ENCODE measurements at regions not wholly inside any gene's neighbourhood (a gene's known extent, or its start where the extent isn't known, plus 50 kb on each side); places are given as distances from the start of the nearest gene placed in this dataset.

DNA sequence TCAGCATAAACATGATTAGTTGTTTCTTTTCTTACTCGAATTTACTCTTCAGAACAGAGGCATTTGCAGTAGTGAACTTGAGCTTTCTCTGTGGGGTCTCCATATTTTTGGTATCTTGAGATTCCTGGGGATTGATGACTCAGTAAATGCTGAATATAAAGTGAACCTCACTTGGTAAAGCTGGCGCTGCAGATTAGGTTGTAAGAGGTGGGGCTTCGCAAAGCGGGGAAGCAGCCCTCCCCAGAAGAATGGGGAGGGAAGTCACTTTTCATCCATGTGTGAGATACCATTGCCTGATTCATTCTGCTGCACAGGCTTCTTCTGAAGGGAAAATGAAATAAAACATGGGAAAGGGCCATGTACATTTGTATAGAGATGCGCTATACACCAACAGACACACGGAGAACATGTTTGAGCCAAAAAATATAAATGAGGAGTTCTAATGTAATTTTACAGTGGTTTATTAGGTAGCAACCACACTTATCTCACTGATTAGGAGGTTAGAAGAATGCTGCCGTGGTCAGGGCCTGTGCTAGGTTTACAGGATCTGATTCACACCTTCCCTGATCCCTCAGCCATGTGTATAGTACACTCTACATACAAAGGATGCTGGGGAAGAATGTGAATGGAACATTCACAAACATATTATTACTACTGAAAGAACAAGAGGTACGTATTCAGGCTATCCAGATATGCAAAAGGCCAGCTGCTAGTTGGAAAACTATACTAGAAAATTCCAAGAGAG is 63.5 kb downstream of the DNTTIP2 start:
- no peak for DNase-seq

GRCh38 chr1:93814795-93815340 is 64.1 kb downstream of the DNTTIP2 start:
- DNase-seq: no peak

DNA sequence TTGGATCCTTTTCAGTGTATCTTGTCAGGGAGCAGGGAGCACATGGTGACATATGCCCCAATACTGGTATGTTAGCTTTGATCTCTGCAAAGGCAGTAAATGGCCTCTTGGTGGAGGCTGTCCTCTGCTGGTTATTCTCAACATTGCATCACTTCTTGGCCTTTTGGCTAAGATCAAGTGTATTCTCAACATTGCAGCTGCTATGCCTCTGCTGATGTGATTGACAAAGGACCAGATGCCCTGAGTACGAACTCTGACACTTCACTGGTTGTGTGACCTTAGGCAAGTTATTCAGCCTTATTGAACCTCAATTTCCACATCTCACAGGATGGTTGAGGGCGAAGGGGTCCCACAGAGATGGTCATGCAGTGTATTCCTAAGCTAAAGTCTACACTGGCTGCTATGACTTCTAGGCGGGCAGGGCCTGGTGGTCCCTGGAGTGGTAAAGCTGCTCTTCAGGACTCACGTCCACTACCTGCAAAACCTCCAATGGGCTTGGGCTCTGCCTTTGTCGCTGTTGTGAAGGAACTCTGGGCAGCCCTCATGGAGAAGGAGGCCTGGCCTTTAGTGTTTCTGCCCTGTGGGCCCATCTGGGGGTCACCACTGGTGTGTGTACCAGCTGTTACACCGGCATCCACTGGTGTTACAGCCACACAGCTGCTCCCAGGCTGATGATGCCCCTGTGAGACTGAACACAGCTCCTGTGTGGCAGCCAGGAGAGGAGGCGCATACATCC is 64.8 kb downstream of the DNTTIP2 start:
- peak; percentile 8 to 13 for DNase-seq

GRCh38 chr1:93813076-93813475 is 65.9 kb downstream of the DNTTIP2 start:
- no peak for DNase-seq

DNA sequence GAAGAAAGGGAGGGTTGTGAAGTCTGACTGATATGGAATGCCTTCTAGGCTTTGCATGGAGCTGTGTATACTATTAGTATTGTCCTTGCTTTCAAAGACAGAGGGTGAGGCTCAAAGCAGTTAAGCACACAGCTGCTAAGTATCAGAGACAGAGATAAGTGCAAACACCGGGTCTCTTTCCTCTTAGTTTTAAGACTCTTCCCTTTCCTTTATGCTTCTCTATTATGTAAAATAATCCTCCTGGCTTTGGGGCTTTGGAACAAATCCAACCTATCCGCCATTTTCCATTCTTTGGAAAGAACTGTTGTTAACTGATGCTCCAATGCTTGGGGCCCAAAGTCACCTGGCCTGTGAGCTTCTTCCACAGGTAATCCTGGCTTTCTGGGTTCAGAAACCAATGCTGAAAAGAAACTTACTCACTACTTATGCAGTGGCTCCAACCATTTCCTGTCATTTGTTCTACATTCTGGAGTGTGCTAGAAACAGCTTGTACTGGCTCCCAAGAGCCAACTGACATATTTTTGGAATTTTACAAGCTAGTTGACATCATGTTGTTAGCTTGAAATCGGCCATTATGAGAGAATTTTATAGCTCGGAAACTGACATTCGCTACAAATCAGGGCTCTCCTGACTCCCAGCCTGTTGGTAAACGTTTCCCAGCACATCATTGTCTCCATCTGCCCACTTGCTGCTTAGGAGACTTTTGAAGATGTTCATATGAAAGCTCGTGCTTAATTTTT is 67.5 kb downstream of the DNTTIP2 start:
- no peak for DNase-seq

DNA sequence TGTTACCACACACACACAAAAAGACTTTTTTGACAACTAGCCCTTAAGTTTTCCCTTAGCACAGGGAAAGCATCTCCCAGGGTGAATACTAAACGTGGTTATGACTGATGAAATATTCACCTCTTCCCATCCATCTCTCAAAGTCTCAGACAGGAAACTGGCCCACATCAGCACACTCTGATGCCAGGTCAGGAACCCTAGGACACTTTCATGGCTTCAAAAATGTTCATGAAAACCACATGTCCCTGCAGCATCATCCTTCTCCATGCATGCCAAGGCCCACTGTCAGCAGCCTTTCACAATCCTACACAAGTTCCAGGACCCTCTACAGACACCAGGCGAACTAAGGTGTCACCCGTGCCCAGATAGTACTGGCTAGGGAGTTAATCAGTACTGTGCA is 68.7 kb downstream of the DNTTIP2 start:
- DNase-seq: no peak

DNA sequence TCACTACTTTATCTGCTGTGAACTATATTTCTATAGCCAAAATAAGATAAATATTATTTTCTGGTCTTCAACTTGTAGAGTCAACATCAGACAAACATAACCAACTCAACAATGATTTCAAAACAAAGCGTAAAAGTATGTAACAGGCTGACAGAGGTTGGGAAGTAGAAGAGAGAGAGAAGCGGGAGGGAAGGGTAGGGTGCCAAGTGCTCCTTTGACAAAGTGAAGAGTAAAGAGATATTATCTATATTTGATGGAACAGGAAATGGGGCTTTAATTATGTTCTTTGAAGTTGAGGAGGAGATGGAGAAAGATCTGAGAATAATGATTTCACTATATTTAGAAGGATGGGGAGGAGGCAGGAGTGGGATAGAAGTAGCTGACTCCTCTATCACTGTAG is 70.1 kb downstream of the DNTTIP2 start:
- DNase-seq: no peak

DNA sequence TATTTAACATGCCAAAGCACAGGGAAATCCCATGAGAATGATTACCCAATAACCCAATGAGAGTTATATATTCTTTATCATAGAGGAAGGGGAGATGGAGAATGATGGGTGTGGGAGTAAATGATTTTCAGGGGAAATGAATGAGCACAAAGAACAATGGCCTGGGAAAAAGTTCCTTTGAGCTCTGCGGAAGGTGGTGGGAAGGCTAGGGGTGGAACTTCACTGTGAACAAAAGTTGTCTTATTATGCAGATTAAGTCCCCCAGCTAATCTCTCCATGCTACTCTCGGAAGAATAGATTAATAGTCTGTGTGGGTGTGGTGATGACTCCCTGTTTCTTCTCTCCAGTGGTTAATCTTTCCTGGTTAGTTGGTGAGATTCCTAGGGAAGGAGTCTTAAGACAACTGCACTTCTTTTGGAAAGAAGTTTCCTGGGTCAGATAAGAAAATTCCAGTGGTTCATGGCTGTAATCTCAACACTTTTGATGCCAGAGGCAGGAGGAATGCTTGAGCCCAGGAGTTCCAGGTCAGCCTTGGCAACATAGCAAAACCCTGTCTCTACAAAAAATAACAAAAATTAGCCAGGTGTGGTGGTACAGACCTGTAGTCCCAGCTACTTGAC is 71.6 kb downstream of the DNTTIP2 start:
- DNase-seq: no peak

GRCh38 chr1:93805027-93805610 is 73.9 kb downstream of the DNTTIP2 start:
- no peak for DNase-seq

DNA sequence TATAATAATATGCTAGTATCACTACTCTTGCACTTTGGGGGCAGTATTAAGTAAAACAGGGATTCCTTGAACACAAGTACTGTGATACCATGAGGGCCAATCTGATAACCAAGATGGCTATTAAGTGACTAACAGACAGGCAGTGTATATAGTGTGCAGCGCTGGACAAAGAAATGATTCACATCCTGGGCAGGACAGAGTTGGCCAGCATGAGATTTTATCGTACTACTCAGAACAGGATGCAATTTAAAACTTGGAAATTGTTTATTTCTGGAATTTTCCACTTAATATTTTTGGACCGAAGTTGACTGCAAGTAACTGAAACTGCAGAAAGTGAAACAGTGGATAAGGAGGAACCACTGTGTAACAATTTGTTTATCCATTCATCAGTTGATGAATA is 74.6 kb downstream of the DNTTIP2 start:
- DNase-seq: no peak

DNA sequence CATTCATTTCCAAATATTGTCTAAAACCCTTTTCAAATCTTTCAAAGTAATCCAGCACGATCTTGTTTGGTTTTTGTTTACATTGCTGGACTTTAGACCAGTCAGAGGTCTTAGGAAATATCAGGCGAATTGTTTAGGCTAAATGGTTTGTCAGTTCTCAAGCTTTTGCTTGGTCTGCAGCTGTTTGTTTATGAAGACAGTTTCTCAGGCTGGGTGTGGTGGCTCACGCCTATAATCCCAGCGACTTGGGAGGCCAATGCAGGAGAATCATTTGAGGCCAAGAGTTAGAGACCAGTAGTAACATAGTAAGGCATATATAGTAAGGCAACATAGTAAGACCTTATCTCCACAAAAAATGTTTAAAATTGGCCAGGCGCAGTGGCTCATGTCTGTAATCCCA is 77.5 kb downstream of the DNTTIP2 start:
- no peak for DNase-seq

DNA sequence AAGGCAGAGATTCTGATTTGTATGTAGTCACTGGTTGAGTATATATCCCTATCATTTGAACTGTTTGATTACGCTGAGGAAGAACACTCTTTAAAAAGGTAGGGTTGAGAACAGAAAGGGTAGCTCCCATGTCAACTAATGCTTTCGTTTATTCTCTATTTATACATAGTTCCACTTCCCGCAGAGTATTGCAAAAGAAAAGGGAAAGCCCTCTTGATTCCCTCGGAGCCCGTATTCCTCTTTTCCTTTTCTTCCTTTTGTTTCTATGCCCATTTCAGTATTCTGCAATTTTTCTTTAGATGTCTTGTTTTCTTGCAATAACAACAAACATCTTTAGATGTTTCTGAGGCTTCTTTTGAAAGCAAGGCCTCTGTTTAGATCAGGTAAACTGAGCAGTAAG is 78.2 kb downstream of the DNTTIP2 start:
- no peak for DNase-seq

GRCh38 chr1:93798291-93798690 is 80.7 kb downstream of the DNTTIP2 start:
- DNase-seq: no peak

- no peak for DNase-seq
Measured at GRCh38 chr1:93784538-93784937, 94.5 kb downstream of the DNTTIP2 start.

- DNase-seq: no peak
Measured at GRCh38 chr1:93783876-93784275, 95.1 kb downstream of the DNTTIP2 start.

DNA sequence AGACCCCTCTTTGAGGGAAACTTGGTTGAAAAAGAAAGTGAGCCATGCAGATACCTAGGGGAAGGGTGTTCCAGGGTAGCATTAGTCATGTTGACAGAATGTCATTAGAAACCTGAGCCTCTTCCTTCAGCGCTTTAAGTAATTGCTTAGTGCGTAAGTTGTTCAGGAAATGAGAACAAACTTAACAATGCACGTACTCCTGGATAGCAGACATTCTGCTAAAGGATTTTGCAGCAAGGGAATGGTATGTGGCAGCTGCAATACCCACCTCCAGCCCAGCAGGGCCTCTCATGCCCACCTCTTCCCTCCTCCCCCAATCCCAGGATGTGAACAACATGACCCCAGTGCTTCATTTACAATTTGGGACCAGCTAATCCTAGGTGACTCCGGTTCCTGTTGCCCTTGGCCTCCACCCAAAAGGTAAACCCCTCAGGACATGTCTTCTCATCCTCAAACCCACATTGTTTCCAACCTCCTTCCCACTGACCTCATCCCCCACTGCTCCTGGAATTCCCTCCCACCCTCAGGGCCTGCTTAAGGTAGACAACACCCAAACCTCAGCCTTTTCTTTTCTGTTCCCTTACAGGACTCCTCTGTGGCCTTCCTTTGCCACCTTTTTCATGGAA is 98.0 kb upstream of the BCAR3 start:
- no peak for DNase-seq

GRCh38 chr1:93778457-93778856 is 96.8 kb upstream of the BCAR3 start:
- DNase-seq: no peak

GRCh38 chr1:93777255-93777654 is 95.6 kb upstream of the BCAR3 start:
- no peak for DNase-seq

GRCh38 chr1:93776728-93777127 is 95.1 kb upstream of the BCAR3 start:
- DNase-seq: no peak

DNA sequence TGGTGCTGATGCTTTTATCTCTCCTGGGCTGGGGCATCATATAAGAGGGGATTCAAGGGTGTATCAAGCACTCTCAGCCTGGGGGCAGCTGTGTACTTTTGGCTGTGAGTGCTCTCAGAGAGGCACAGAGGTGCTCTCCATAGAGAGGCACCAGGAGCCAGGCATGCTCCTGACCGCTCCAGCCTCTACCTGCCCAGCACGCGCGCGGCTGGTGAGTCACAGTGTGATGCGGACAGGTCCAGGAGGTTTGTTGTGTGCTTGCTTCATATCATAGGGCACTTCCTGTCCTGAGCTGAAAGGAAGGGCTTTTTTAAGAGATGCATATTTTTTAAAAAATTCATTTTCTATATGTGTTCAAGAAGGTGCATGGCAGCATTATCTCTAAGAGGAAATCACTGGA is 93.6 kb upstream of the BCAR3 start:
- no peak for DNase-seq

DNA sequence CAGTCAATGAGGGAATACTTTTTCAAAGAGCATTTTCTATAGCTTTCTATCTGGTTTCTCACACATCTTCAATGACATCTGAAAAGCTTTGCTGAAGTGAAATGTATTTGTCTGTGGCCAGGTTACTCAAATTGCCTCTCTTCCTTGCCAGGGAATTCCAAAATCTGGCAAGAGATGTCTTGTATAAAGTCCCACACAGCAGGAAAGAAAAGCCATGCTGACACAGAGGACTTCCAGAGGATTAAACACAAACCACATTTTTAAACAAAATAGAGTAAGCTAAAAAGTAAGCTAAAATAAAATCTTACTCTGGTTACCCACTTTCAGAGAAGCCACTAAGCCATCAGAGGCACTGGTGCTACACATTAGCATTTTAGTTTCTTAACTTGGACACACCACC is 93.1 kb upstream of the BCAR3 start:
- DNase-seq: no peak
